ENCODE measurements at regions not wholly inside any gene's neighbourhood (a gene's known extent, or its start where the extent isn't known, plus 50 kb on each side); places are given as distances from the start of the nearest gene placed in this dataset.
A peak's percentile ranks its signal among the peaks of the same experiment; 100 is the strongest.
"Not testable (repeated sequence)": the region's sequence is repeated elsewhere in the genome, so short reads cannot be mapped to it uniquely, and the experiment has no call there.

DNA sequence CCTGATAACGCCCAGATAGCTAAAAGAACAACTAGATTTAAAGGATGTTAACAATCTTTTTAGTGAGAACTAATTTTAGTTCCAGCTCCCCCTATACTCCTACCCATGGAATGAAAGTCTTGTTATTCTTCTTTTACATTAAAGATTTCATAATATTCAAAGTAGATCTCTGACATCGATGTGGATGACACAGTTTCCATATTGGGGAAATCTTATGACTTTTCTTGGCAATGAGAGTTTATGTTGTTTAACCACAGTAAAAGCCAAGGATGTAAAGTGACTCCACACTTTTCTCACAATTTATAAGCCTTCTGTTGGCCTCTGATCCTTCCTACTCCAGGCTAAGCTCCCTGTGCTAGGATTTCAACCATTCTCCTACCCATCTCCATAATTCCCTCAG is 332.6 kb upstream of the KCNMB2 start:
- TF ChIP-seq, protein P1, sequence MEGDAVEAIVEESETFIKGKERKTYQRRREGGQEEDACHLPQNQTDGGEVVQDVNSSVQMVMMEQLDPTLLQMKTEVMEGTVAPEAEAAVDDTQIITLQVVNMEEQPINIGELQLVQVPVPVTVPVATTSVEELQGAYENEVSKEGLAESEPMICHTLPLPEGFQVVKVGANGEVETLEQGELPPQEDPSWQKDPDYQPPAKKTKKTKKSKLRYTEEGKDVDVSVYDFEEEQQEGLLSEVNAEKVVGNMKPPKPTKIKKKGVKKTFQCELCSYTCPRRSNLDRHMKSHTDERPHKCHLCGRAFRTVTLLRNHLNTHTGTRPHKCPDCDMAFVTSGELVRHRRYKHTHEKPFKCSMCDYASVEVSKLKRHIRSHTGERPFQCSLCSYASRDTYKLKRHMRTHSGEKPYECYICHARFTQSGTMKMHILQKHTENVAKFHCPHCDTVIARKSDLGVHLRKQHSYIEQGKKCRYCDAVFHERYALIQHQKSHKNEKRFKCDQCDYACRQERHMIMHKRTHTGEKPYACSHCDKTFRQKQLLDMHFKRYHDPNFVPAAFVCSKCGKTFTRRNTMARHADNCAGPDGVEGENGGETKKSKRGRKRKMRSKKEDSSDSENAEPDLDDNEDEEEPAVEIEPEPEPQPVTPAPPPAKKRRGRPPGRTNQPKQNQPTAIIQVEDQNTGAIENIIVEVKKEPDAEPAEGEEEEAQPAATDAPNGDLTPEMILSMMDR (IDR thresholded peaks at IDR 0.05; ENCODE audit: low read depth, low read length): no peak
- no peak overlapping the region for H3K4me3 ChIP-seq (ENCODE audit: low read depth, low read length)
- in situ Hi-C loops (cut with HindIII; ENCODE audit: low sequenced_read_pairs): no loop called here
- DNase-seq (ENCODE audit: low read depth, low spot score): no peak

DNA sequence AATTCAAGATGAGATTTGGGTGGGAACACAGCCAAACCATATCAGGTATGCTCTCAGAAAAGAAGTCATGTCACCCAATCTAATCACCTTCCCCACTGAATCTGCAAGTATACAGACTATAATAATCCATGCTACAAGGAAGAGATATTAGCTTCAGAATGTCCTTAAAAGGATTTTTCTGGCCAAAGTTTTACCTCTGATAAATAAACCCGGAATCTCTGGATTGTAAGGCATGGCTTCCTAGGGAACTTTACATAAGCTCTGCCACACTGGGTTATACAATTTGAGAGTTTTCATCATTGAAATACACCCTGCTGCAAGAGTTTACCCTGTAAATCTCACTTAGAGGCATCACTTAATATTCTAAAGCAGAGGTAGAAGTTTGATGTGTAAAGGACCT is 330.5 kb upstream of the KCNMB2 start:
- no peak overlapping the region for H3K4me3 ChIP-seq (ENCODE audit: low read depth, low read length)
- in situ Hi-C loops (cut with HindIII; ENCODE audit: low sequenced_read_pairs): no loop called here
- TF ChIP-seq, protein P1 (IDR thresholded peaks at IDR 0.05; ENCODE audit: low read depth, low read length): no peak
- DNase-seq (ENCODE audit: low read depth, low spot score): peak; percentile 42

DNA sequence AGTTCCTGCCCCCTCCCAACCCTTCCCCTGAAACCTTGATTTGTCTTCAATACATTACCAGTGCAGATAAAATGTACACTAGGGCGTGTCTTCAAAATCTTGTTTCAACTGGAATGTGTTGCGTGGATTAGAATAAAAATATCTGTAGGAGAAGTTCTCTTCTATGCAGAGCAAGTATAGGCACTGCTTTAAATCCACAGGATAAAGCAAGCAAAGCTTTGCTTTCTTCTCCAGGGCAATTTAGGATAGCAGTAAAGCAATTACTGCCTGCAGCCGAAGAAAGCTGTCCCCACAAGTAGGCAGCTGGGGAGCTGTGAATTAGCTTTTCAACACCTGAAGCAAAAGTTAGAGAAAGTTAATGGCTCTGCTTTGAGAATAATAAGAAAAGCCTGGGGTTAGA is 329.7 kb upstream of the KCNMB2 start:
- DNase-seq (ENCODE audit: low read depth, low spot score): no peak
- in situ Hi-C loops (cut with HindIII; ENCODE audit: low sequenced_read_pairs): no loop called here
- H3K4me3 ChIP-seq (ENCODE audit: low read depth, low read length): no peak overlapping the region
- TF ChIP-seq, protein P1 (IDR thresholded peaks at IDR 0.05; ENCODE audit: low read depth, low read length): no peak

DNA sequence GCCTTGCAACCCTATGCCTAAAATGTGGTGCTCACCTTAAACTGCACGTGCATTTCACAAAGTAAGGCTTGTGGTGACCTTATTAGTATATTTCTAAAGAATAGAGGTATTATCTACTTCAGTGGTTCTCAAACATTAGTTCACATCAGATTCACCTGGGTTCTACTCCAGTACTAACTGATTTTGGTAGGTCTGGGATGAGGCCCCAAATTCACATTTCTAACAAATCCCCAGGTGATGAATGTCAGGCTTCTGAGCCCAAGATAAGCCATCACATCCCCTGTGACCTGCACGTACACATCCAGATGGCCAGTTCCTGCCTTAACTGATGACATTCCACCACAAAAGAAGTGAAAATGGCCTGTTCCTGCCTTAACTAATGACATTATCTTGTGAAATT is 329.1 kb upstream of the KCNMB2 start:
- in situ Hi-C loops (cut with HindIII; ENCODE audit: low sequenced_read_pairs); H3K4me3 ChIP-seq (ENCODE audit: low read depth, low read length); DNase-seq (ENCODE audit: low read depth, low spot score): not testable (repeated sequence)

DNA sequence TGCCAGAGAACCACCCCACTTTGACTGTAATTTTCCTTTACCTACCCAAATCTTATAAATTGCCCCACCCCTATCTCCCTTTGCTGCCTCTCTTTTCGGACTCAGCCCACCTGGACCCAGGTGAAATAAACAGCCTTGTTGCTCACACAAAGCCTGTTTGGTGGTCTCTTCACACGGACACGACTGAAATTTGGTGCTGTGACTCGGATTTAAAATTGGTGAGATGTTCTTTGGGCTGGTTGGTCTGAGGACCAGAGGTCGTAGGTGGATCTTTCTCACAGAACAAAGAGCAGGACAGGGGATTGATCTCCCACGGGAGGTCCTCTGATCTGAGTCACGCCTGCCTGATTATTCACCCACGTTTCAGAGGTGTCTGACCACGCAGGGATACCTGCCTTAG is 328.6 kb upstream of the KCNMB2 start:
- DNase-seq (ENCODE audit: low read depth, low spot score); in situ Hi-C loops (cut with HindIII; ENCODE audit: low sequenced_read_pairs); H3K4me3 ChIP-seq (ENCODE audit: low read depth, low read length): not testable (repeated sequence)

DNA sequence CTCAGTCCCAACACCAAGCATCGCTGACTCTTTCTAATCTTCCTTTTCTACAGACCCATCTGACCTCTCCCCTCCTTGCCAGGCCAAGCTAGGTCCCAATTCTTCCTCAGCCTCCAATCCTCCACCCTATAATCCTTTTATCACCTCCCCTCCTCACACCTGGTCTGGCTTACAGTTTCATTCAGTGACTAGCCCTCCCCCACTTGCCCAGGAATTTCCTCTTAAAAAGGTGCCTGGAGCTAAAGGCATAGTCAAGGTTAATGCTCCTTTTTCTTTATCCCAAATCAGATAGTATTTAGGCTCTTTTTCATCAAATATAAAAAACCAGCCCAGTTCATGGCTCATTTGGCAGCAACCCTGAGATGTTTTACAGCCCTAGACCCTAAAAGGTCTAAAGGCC is 327.1 kb upstream of the KCNMB2 start:
- DNase-seq (ENCODE audit: low read depth, low spot score); H3K4me3 ChIP-seq (ENCODE audit: low read depth, low read length); in situ Hi-C loops (cut with HindIII; ENCODE audit: low sequenced_read_pairs): not testable (repeated sequence)

DNA sequence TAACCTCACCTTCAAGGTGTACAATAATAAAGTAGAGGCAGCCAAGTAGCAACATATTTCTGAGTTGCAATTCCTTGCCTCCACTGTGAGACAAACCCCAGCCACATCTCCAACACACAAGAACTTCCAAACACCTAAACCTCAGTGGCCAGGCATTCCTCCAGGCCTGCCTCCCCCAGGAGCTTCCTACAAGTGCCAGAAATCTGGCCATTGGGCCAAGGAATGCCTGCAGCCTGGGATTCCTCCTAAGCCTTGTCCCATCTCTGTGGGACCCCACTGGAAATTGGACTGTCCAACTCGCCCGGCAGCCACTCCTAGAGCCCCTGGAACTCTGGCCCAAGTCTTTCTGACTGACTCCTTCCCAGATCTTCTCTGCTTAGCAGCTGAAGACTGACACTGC is 326.6 kb upstream of the KCNMB2 start:
- DNase-seq (ENCODE audit: low read depth, low spot score); in situ Hi-C loops (cut with HindIII; ENCODE audit: low sequenced_read_pairs); H3K4me3 ChIP-seq (ENCODE audit: low read depth, low read length): not testable (repeated sequence)

DNA sequence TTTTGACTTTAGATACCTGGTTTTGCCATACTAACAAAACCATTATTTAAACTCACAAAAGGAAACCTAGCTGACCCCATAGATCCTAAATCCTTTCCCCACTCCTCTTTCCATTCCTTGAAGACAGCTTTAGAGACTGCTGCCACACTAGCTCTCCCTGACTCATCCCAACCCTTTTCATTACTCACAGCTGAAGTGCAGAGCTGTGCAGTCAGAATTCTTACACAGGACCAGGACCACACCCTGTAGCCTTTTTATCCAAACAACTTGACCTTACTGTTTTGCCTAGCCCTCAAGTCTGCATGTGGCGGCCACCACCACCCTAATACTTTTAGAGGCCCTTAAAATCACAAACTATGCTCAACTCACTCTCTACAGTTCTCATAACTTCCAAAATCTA is 325.1 kb upstream of the KCNMB2 start:
- H3K4me3 ChIP-seq (ENCODE audit: low read depth, low read length); in situ Hi-C loops (cut with HindIII; ENCODE audit: low sequenced_read_pairs): not testable (repeated sequence)
- DNase-seq (ENCODE audit: low read depth, low spot score): peak; percentile 36

DNA sequence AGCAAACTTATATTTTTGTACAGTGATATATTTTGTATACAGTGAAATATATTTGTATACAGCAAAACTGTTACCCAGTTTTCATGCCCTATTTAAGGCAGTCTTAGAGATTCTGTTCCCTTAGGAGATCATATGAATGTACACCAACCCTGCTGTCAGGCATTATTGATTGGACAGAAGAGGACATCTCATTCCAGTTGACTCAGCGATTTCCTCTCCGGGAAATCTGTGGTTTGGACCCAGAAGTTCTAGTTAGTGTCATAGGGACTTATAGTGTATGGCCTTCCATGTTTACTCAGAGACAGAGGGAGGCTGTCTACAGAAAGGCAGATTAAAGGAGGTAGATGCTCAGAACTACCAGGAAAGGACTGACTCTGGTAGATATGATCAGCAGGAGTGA is 318.8 kb upstream of the KCNMB2 start:
- H3K4me3 ChIP-seq (ENCODE audit: low read depth, low read length): no peak overlapping the region
- DNase-seq (ENCODE audit: low read depth, low spot score): no peak
- TF ChIP-seq, protein P1 (IDR thresholded peaks at IDR 0.05; ENCODE audit: low read depth, low read length): no peak
- in situ Hi-C loops (cut with HindIII; ENCODE audit: low sequenced_read_pairs): no loop called here

DNA sequence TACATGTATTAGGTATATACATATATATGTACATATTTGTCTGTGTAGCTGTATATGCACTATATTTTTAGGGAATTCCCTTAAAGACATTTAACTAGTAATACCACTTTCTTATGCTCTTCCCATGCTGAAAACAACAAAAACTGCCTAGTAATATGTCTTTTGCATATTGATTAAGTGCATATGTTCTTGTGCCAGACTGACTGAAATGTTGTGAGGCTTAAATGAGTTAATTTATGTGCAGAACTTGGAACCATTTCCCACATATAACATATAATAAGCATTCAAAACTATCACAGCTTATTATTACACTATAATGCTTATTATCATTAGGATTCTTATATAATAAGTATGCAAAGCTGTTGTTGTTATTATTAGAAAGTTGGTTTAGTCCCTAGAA is 318.0 kb upstream of the KCNMB2 start:
- TF ChIP-seq, protein P1 (IDR thresholded peaks at IDR 0.05; ENCODE audit: low read depth, low read length): no peak
- DNase-seq (ENCODE audit: low read depth, low spot score): no peak
- in situ Hi-C loops (cut with HindIII; ENCODE audit: low sequenced_read_pairs): no loop called here
- no peak overlapping the region for H3K4me3 ChIP-seq (ENCODE audit: low read depth, low read length)

DNA sequence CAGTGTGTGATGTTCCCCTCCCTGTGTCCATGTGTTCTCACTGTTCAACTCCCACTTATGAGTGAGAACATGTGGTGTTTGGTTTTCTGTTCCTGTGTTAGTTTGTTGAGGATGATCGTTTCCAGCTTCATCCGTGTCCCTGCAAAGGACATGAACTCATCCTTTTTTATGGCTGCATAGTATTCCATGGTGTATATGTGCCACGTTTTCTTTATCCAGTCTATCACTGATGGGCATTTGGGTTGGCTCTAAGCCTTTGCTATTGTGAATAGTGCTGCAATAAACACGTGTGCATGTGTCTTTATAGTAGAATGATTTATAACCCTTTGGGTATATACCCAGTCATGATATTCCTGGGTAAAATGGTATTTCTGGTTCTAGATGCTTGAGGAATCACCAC is 316.6 kb upstream of the KCNMB2 start:
- in situ Hi-C loops (cut with HindIII; ENCODE audit: low sequenced_read_pairs); DNase-seq (ENCODE audit: low read depth, low spot score); H3K4me3 ChIP-seq (ENCODE audit: low read depth, low read length): not testable (repeated sequence)

Data from astrocyte of the spinal cord (primary cell).